Activated gamma-delta T cell (primary cell): ENCODE measurements at regions not wholly inside any gene's neighbourhood (a gene's known extent, or its start where the extent isn't known, plus 50 kb on each side); places are given as distances from the start of the nearest gene placed in this dataset.

Experiments
- DNase-seq: peaks from one replicate; lab custom pipeline; 2025; lab: John Stamatoyannopoulos, UW

DNA sequence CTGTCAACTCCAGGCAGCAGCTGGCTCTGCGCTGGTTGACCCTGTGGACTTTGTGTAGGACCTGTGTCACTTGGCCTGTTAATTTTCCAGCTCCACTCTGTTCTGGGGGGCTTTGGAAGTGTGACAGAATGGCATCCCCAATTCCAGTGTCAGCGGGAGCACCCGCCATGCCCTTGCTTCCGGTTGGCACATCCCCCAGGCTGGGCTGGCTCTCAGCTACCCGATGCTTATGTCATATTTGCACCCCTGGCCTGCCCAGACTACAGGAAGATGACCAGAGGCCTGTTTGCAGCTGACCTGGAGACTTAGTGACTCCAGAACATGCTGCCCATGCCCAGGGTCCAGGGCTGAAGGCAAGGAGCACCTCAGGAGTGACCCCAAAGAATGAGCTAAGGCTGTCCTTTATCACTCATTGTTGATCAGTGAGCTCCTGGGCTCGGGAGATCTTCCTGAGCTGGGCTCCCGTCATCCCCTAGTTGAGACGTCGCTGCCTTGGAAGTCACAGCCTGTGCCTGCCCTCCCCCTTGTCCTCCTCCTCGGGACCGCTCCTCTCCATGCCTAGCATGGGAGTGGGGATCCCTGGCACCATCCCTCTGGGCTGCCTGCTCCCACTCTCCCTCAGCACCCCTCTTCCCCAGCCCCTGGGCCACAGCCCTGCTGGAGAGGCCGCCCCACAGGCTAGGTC lies 163.4 kb upstream of the RTL1 start:
- no peak for DNase-seq

- no peak for DNase-seq
These were observed 165.0 kb upstream of the RTL1 start for GRCh38 chr14:101068313-101069227.

DNA sequence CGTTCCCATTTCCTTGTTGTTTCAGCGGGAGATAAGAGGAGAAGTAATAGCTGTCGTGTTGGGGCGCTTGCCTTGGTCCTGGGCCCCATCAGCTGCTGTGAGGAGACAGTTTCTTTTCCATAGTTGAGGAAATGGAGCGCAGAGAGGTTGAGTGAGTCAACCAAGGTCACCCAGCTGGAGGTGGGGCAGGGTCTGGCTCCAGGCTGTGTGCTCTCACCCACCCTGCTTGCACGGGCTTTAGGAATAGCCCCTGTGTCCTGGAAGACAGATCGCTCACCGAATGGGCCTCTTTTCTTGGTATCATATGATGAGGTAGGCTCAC lies 165.7 kb upstream of the RTL1 start:
- DNase-seq, result no peak

DNA sequence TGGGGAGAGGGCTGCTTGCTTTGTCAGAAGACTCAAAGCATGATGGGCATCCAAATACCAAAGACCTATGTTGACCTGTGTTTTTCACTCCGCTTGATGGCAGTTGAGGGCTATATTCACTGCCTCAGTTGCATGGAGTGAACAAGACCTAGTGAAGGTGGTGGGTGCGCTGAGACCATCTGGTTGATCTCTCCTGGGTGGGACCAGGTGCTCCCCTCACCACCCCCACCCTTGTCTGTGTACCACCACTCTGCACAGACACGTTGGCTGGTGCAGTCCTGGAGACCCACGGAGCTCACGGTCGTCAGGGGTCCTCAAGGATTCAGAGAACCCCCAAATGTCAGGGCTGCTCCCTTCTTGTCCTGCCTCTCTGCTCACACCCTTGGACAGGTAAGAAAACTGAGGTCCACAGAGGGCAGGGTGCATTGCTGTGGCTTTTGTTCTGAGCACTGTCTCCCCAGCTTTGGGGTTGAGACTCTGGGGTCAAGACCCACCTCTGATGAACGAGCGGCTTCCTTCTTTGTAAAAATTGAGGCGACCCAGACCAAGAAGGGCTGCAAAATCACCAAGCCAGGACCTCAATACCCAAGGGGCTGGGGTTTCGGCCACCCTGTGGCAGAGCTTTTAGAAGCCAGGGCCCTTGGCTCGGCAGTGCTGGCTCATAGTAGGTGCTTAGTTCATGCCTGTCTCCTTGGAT lies 166.3 kb upstream of the RTL1 start:
- no peak for DNase-seq

DNA sequence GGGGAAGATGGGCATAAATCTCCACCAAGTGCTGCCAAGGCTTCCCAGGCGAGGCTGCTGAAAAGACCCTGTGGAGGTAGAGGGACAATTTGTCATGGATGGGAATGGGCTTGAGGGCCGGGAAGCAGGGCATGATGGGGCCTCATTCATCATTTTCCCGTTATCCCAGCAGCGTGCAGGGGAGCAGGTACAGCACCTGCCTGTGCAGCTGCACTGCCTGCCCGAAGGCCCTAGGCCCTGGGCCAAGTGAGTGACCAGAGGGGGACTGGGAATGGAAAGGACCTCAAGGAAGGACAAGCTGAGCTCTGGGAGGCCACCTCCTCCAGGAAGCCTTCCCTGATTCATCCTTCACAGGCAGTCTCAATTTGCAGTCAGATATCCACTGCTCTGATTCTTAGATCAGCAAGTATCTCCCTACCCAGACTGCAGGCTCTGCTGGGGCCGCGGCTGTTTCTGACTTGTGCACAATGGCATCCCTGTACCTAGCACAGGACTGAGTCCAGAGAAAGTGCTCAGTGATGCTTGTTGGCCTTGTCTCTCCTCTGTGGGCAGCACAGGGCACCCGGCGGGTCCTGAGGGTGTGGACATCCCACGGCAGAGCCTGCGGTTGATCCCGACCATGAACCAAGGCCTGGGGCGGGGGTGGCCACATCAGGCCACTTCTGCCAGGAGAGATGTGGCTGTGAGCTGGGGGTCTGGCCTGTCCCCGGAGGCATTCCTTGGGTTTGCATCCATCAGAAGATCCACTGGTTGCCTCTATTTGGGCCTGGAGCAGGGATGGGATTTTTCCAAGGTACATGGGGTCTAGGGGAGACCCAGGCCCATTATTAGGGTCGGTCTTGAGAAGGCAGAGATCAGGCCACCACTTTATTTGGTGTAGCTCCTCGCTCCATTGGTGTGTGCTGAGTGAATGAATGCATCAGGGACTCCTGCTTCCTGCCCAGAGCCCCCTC lies 167.3 kb upstream of the RTL1 start:
- no peak for DNase-seq

GRCh38 chr14:101071493-101071906 lies 168.0 kb upstream of the RTL1 start:
- no peak for DNase-seq

- DNase-seq, result no peak
These were observed 168.5 kb upstream of the RTL1 start for GRCh38 chr14:101072070-101072469.

GRCh38 chr14:101072531-101072930 lies 169.0 kb upstream of the RTL1 start:
- DNase-seq, result no peak

GRCh38 chr14:101072945-101073597 lies 169.5 kb upstream of the RTL1 start:
- no peak for DNase-seq

GRCh38 chr14:101073598-101073965 lies 170.1 kb upstream of the RTL1 start:
- DNase-seq, result no peak

- DNase-seq, result no peak
These were observed 170.9 kb upstream of the RTL1 start for GRCh38 chr14:101074196-101075024.

DNA sequence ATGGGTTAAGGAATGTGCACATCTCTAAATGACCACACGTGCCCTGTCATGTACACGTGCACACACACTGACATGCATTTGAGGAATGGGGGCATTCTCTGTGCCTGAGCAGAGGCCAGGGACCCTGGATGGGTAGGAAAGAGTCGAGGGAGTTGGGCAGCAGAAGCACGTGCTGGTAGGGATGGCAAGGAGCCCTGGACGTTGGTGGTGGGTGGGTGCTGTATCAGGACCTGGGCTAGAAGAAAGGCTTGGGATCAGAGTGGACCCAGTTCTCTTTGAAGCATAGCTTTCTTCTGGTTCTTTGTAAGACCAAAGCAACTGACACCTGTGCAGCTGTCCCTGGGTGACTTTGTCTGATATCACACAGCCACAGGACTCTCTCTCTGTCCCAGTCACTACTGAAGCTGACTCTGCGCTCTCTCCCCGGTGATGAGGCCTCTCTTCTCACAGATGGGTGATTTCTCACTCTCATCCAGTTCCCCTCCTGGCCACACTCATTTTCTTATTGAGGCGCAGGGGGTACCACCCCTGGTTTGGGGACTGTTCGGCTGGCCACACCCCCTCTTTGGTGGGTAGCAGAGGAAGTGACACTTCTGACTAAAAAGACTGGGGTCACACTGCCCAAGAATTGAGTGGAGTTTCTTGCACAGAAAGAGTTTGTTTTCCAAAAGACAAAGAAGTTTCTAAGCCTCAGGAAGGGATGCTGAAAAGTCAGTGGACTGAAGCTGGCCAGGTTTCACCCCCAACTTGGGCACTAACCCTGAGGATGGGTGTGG lies 171.7 kb upstream of the RTL1 start:
- no peak for DNase-seq

DNA sequence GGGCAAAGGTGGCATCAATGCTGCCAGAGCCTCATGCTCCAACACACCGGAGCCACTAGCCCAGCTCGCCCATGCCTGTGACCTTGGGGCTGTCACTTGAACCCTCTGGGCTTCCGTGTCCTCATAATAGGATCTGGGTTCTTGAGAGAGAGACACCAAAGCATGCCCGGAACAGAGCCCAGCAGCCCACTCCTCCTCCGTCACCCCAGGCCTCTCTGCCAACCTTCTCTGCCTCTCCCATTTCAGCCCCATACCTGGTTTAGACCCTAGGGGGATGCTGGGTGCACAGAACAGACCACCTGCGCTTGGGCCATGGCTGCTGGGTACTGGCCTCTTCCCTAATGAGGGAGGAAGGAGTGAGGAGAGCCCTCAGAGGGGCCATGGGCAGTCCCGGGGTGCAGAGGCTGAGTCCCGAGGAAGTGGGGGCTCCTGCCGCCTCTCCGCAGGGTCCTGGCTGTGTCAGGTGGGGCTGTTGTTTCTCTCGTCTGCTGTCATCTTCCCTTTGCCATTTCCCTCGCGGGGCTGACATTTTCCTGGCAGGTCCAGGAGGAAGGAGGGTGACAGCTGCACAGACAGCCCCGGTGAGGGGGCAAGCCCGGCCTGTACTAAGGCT lies 172.4 kb upstream of the RTL1 start:
- DNase-seq, result no peak

DNA sequence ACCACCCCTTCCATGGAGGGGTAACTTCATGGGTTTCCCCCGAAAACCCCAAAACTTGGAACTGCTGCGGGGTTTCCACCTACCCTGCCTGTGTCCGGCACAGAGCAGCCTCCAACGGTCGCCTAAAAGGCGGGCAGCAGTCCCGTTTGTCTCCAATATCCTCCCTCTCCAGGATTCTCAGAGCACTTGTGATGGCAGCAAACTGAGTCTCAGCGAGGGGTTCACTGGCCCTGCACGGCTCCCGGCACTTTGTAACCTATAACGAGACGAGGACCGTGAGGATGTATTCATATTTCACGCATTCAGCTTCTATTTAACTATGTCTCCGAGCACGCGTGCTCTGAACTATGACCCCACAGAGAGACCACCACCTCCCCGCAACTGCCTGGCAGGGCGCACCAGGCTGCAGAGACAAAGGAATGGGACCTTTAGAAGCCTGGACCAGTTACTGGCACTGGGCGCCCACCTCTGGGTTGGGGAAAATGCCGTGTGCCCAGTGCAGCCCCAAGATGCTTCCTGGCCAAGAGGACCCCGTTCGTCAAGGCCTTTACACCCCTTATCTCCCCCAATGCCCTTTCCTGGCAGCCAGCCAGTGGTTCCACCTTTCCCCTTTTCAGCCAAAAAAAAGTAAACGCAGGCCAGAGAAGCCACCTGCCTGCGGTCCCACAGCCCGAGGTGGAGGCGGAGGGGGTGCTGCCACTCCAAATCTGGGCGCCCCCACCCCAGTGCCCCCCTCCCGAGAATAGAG lies 173.1 kb upstream of the RTL1 start:
- no peak for DNase-seq

DNA sequence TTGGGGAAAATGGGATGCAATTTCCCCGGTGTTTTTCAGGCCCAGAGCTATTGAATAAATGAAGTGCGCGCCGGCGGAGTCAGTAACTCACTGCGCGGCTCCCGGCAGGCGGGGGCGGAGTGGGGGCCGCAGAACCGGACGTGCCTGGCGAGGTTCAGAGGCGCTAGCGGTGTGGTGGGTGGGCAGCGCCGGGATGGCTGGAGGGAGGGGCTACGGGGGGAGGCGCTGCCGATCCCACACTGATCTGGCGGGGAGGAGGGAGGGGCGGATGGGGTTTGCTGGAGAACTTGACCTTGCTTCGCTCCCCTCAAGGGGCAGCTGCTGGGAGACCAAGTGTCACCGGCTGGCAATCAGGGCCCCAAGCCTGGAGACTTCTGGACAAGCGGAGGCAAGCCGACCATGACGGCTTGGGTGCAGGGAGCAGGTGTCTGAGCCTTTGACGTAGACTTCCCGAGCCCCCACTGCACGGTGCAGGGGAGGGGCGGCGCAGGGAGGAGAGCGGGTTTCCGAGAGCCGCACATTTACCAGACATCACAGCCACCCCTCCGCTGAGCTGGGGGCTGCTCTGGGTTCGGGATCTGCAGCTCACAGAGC lies 174.1 kb upstream of the RTL1 start:
- no peak for DNase-seq

- DNase-seq, result no peak
These were observed 174.8 kb upstream of the RTL1 start for GRCh38 chr14:101078170-101078891.

DNA sequence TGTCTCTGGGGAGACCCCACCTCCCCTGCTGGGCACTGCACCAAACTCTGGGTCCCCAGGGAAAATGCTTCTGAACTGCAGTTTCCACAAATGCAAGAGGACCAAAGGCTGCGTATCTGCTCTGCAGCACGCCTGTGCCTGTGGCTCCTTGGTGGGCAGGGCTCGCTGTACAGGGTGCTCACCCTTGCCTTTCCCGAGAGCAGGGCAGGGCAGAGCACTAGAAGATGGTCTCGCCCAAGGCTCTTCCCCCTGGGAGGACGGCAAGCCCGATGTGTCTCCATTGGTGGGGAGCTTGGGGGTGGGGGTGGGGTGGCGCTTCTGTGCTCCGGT lies 175.3 kb upstream of the RTL1 start:
- no peak for DNase-seq
